GM18517 (cell line): ENCODE measurements at regions not wholly inside any gene's neighbourhood (a gene's known extent, or its start where the extent isn't known, plus 50 kb on each side); places are given as distances from the start of the nearest gene placed in this dataset.

Experiments used
- ATAC-seq: cut with Tn5 transposase; IDR thresholded peaks from one replicate; pipeline ENCODE4 v1.9.1; 2021; ENCODE audit warnings: mild to moderate bottlenecking, moderate library complexity; ENCODE audit not compliant: unreplicated experiment

GRCh38 chr9:80437825-80438224, 866.1 kb downstream of the TLE4 start:
- ATAC-seq: no peak

DNA sequence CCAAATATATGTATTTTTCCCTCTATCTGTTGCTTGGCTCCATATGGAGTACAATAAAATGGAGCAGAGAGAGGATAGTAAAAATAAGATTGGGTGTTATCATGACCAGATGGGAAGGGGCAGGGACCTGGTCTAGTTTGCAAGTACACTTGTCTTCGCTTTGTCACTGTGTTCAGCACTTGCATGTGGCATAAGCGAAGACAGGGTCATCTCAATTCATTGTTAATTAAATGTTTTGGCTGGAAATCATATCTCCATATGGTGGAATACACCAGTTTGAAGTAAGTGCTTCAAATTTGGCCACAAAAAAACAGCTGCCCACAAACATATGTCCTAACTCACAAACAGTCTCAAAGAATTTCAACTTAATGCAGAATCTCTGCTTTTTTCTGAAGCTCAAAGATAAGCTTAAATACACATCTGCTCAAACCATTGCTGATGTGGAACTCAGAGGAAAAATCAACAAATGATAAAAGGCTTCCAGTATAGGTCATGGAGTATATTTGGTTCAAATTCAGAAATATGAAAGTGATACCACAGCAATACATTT, 865.4 kb downstream of the TLE4 start:
- ATAC-seq: no peak

- no peak for ATAC-seq
These were observed 863.8 kb downstream of the TLE4 start for GRCh38 chr9:80435591-80435990.

- no peak for ATAC-seq
These were observed 855.2 kb downstream of the TLE4 start for GRCh38 chr9:80426992-80427391.

- ATAC-seq: no peak
These were observed 845.5 kb downstream of the TLE4 start for GRCh38 chr9:80417211-80417773.

DNA sequence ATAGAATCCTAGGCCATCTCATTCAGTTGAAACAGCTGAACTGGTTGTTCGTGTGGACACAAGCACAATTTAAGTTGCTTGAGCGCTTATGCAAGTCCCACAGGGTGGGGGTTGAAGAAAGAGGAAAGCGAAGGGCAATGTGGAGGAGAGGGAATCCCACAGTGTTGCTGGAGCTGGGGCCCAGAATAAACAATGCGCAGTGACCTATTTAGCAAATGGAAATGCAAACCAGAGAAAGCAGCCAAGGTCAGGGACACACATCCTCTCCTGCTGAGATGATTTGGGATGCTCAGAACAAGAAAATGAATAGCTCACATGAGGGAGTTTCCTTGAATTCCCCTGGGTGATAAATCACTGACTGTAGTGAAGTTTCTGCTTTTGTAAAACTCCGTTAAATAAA, 838.3 kb downstream of the TLE4 start:
- ATAC-seq: no peak

- no peak for ATAC-seq
These were observed 835.5 kb downstream of the TLE4 start for GRCh38 chr9:80407220-80407619.

DNA sequence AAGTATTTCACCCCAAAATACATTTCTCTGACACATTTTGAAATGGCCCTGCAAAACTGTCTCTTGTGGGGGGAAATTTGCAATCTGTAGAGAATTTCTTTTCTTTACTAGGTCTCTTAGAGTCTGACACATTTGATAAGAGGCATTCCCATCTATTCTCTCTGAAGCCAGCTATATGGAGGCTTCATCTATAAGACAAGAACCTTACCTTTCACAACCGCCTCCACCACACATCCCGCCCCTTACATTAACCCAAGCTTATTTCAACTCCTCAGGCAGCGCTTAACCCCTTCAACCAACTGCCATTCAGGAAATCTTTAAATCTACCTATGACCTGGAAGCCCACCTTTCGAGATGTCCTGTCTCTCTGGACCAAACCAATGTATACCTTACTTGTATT, 829.5 kb downstream of the TLE4 start:
- no peak for ATAC-seq

GRCh38 chr9:80400624-80401230, 829.0 kb downstream of the TLE4 start:
- no peak for ATAC-seq

GRCh38 chr9:80399606-80400005, 827.8 kb downstream of the TLE4 start:
- ATAC-seq: no peak

GRCh38 chr9:80387828-80388227, 816.1 kb downstream of the TLE4 start:
- no peak for ATAC-seq

DNA sequence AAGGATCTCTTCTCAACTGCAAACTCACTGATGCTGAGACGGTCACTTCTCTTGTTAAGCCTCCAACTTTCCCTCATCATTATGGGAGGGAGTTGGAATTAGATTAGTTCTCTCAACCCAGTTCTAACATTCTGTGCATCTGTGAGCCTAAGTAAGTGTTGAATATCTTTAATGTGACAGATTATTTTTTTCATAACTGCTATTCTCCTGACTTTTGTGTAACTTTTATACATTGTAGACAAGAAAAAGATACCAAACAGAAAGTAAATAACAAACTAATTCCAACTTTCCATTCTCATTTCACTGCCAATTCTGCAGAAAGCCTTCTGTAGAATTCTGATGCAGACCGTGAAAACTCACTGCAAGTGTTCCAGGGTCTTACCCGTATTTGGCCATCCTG, 813.5 kb downstream of the TLE4 start:
- no peak for ATAC-seq

GRCh38 chr9:80383331-80383730, 811.6 kb downstream of the TLE4 start:
- ATAC-seq: no peak

- ATAC-seq: no peak
These were observed 810.6 kb downstream of the TLE4 start for GRCh38 chr9:80382211-80382891.

DNA sequence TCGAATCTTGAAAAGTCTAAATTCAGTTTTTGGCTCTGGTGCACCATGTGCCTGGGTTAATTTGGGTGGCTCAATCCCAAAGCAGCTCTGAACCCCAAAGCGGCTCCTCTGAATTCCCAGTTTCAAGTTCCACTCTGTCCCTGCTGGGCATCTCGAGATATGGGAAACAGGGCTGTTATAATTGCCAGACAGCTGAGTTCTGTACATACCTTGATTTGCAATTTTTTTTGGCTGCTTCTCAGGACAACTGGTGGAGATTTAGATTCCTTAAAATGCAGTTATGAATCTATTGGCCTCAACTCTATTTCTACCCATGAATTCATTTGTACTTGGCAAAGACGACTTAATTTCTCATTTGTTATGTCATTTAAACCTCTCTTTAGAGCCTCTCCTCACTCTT, 808.5 kb downstream of the TLE4 start:
- no peak for ATAC-seq

DNA sequence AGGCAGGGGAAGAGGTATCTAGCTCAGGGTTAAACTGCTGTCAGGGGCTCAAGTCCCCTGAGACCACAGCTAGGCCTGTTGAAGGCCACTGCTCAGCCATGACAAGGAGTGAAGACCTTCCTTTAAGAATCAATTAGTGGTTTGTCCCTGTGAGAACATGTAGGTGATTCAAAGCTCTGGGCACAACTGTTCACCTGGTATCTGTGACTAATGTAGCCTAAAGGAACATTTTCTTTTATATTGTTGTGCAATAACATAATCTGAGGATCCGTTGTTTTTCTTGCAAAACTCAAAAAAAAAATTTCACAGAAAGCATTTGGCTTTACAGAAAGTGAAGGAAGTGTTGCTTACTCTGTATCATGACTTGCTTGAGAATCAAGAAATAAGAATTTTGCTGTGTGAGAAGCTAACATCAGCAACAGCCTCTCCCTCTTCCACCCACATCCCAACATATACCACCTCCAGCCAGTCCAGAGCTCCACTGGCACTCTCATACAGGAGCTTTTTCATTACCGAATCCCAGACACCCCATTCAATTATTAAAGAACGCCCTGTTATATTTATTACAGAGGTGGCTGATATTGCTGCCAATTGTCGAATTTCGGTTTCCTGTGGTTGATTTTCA, 807.0 kb downstream of the TLE4 start:
- no peak for ATAC-seq

- no peak for ATAC-seq
These were observed 804.4 kb downstream of the TLE4 start for GRCh38 chr9:80376180-80376579.

DNA sequence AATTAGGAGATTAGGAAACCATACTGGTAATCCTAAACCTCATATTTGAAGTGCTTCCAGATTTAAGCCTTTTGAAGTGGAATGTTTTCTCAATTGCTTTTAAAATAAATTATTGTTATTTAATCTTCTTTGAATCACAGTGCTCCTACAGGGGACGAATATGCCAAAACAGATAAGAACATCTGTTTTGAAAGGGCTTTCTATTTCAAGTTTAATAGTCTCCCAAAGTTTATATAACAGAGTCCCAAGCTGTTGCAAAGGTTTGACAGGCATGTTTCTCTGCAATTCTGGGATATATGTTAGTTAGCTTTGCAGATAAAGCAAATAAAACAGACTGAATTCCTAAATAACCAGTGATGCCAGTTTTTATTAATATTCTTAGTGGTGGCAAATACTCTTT, 803.7 kb downstream of the TLE4 start:
- ATAC-seq: no peak

- ATAC-seq: no peak
These were observed 797.9 kb downstream of the TLE4 start for GRCh38 chr9:80369641-80370040.

DNA sequence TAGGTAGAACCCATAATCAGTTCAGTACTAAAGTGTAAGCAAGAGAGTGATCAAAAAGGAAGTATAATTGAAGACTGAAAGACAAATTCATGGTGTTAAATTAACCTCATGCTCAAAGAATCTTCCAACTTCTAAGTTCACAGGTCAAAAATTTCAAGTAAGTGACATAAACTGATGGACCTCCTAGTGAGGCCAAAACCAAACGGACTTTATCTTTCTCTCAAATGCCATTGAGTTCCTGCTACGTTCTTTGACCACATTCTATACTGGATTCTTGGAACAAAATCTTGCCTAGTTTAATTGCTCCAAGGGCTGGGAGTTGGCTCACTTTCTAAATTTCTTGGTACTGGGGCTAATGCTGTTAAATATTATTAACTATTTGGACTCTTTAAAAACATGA, 794.9 kb downstream of the TLE4 start:
- no peak for ATAC-seq

DNA sequence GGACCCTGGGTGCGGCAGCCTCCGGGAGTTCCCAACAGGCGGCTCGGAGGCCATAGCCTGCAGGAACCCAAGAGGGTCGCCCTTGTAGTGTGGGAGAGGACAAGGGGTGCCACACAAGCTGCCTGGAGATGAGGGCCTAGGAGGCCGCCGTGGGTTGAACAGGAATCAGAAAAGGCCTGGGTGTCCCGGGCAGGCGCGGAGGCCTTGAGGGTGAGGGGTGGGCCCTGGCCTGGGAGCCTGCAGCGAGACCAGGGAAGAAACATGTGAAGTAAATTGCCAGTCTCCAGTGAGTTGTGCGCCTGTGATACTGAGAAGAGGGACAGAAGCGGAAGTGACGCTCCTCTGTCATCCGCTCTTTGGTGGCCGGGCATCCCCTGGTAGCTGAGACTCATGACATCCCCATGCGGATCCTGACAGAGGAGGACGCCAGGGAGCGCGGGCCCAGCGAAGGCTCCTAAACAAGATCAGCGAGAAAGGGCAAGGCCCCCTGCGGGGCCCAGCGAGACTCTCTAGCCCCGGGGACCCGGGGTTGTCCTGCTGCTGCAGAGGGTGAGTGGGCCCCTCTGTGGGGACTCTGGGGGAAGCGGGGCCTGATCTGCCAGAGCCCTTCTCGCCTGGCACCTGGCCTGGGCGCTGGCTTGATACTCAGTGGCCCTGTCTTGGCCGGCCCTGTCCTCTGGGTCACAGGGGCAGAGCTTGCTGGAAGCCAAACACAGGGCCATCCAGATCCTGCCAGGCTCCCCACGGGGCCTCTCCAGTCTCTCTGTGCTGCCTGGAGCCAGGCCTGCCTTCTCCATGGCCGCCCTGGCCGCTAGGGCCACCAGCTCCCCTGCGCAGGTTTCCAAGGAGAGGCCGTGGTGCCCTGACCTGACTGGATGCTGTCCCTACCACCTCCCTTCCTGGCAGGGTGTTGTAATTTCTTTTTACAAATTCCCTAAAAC, 788.4 kb downstream of the TLE4 start:
- no peak for ATAC-seq
